HCT116 (cell line): ENCODE measurements at regions not wholly inside any gene's neighbourhood (a gene's known extent, or its start where the extent isn't known, plus 50 kb on each side); places are given as distances from the start of the nearest gene placed in this dataset.
A peak's percentile ranks its signal among the peaks of the same experiment; 100 is the strongest.

Experiments
- ATAC-seq: fragments of 200-7000 bp; cut with Tn5 transposase; 2 replicates; pipeline ENCODE4 v1.9.1; 2020; ENCODE audit warnings: mild to moderate bottlenecking, moderate library complexity
- BruUV-seq: library from RNA; stranded (reverse); fragments of 400-500 nt; replicated peaks from 2 replicates; lab custom pipeline; 2021; lab: Mats Ljungman, UMichigan
- CTCF ChIA-PET: fragments of 300-600 bp; sonication (Branson Sonifier 250); formaldehyde crosslinking; loops from one replicate; lab custom pipeline; 2021; ENCODE audit warnings: antibody characterized with exemption; lab: Charles Lee
- POLR2A ChIA-PET: fragments of 300-600, 350-600 bp; sonication (Branson Sonifier 250); formaldehyde crosslinking; loops from one replicate; lab custom pipeline; 2021; ENCODE audit warnings: antibody characterized with exemption; lab: Charles Lee
- RAD21 ChIA-PET, 2 experiments: fragments of 300-600 bp; sonication (Branson Sonifier 250); formaldehyde crosslinking; loops; one replicate each; lab custom pipeline; 2023; ENCODE audit warnings: low total read pairs in 2 of 2; ENCODE audit not compliant: uncharacterized antibody in 2 of 2, unreplicated experiment in 2 of 2, low non-redundant PET in 1 of 2; lab: Charles Lee
- DNase-seq: peaks from one replicate; pipeline ENCODE4 v3.0.0-alpha.2; 2010; ENCODE audit warnings: low read depth, low spot score
- H2AFZ ChIP-seq: fragments of 200-600 bp; shearing (Covaris generic), sonication (generic); 2 replicates; pipeline ENCODE4 v1.6.1; 2017; ENCODE audit warnings: low read depth, mixed run types, mixed read lengths, antibody characterized with exemption, low read length; ENCODE audit not compliant: poor library complexity, severe bottlenecking
- H3K27ac ChIP-seq: 2 replicates; pipeline ENCODE4 v1.5.1; 2012; ENCODE audit warnings: low read depth, low read length
- H3K27me3 ChIP-seq: fragments of 200-600 bp; sonication (generic); 2 replicates; pipeline ENCODE4 v1.6.1; 2016; ENCODE audit warnings: mixed run types, low read length, mixed read lengths; ENCODE audit not compliant: insufficient read depth
- H3K36me3 ChIP-seq, 2 experiments: fragments of 200-500 bp in 1 of 2; fragments of 200-600 bp in 1 of 2; sonication (Bioruptor generic) in 1 of 2; sonication (generic) in 1 of 2; 2 replicates each; pipeline versions ENCODE4 v1.5.1 to v1.6.1; 2014 to 2016; ENCODE audit warnings: low read length in 2 of 2, inconsistent platforms in 1 of 2, mixed read lengths in 1 of 2, mixed run types in 1 of 2; ENCODE audit not compliant: insufficient read depth in 2 of 2, control insufficient read depth in 1 of 2
- H3K4me1 ChIP-seq, 2 experiments: fragments of 200-600 bp in 1 of 2; sonication (generic) in 1 of 2; 2 replicates each; pipeline versions ENCODE4 v1.5.1 to v1.6.1; 2012 to 2017; ENCODE audit warnings: low read length in 2 of 2, inconsistent platforms in 1 of 2, mild to moderate bottlenecking in 1 of 2, mixed read lengths in 1 of 2, mixed run types in 1 of 2, moderate library complexity in 1 of 2; ENCODE audit not compliant: insufficient read depth in 2 of 2, control insufficient read depth in 1 of 2
- H3K4me2 ChIP-seq: fragments of 200-600 bp; sonication (generic); 2 replicates; pipeline ENCODE4 v1.6.1; 2017; ENCODE audit warnings: mixed run types, low read length, mixed read lengths
- H3K4me3 ChIP-seq, 2 experiments: fragments of 200-600 bp in 1 of 2; sonication (generic) in 1 of 2; replicated peaks in 1 of 2; 2 replicates each; pipeline ENCODE4 v1.5.1; 2011 to 2016; ENCODE audit warnings: low read length in 2 of 2, control low read depth in 1 of 2, low read depth in 1 of 2, mild to moderate bottlenecking in 1 of 2, mixed read lengths in 1 of 2, mixed run types in 1 of 2
- H3K79me2 ChIP-seq: fragments of 200-600 bp; sonication (generic); 2 replicates; pipeline ENCODE4 v1.6.1; 2017; ENCODE audit warnings: mild to moderate bottlenecking, mixed run types, low read length, moderate library complexity, mixed read lengths; ENCODE audit not compliant: insufficient read depth
- H3K9ac ChIP-seq: fragments of 200-600 bp; sonication (generic); 2 replicates; pipeline ENCODE4 v1.6.1; 2016; ENCODE audit warnings: low read length, mixed read lengths
- H3K9me2 ChIP-seq: fragments of 200-600 bp; sonication (generic), shearing (Covaris generic); 2 replicates; pipeline ENCODE4 v1.6.1; 2017; ENCODE audit warnings: mixed run types, mild to moderate bottlenecking, moderate library complexity; ENCODE audit not compliant: insufficient read depth
- H3K9me3 ChIP-seq, 2 experiments: fragments of 200-500 bp in 1 of 2; fragments of 200-600 bp in 1 of 2; sonication (Bioruptor generic) in 1 of 2; sonication (generic) in 1 of 2; 2 replicates each; pipeline ENCODE4 v1.6.1; 2014 to 2017; ENCODE audit warnings: low read length in 2 of 2, mixed read lengths in 2 of 2, inconsistent platforms in 1 of 2, low read depth in 1 of 2, mild to moderate bottlenecking in 1 of 2, mixed run types in 1 of 2, moderate library complexity in 1 of 2; ENCODE audit not compliant: control insufficient read depth in 1 of 2, insufficient read depth in 1 of 2
- H4K20me1 ChIP-seq: fragments of 200-600 bp; sonication (generic), shearing (Covaris generic); 2 replicates; pipeline ENCODE4 v1.6.1; 2017; ENCODE audit warnings: mixed run types, mild to moderate bottlenecking, moderate library complexity; ENCODE audit not compliant: insufficient read depth
- EGR1 ChIP-seq: IDR thresholded peaks from 2 replicates; pipeline ENCODE4 v1.6.1; 2012; ENCODE audit warnings: low read depth
- JUND ChIP-seq: IDR thresholded peaks from 2 replicates; pipeline ENCODE4 v1.6.1; 2012
- POLR2AphosphoS5 ChIP-seq: IDR thresholded peaks from 2 replicates; pipeline ENCODE4 v1.6.1; 2011; ENCODE audit warnings: mild to moderate bottlenecking, low read depth, low read length, moderate library complexity
- intact Hi-C: fragments of 100-400 bp; cut with micrococcal nuclease; formaldehyde crosslinking; loops from 2 replicates; pipeline ENCODE4 v1.10.0; 2022
- TF ChIP-seq, protein P1 (sequence below): IDR thresholded peaks from 2 replicates; pipeline ENCODE4 v1.6.1; 2012
- TF ChIP-seq, protein P2 (sequence below), 3 experiments: fragments of 200-600 bp in 1 of 3; sonication (generic) in 1 of 3; IDR thresholded peaks in 2 of 3; conservative IDR thresholded peaks in 1 of 3; 2 replicates each; pipeline ENCODE4 v1.5.1; 2012 to 2017; ENCODE audit warnings: low read depth in 2 of 3, low read length in 2 of 3, antibody characterized with exemption in 1 of 3, borderline replicate concordance in 1 of 3, control low read depth in 1 of 3, mild to moderate bottlenecking in 1 of 3, mixed read lengths in 1 of 3, mixed run types in 1 of 3, moderate library complexity in 1 of 3; ENCODE audit not compliant: insufficient read depth in 1 of 3
- TF ChIP-seq, protein P3 (sequence below): IDR thresholded peaks from 2 replicates; pipeline ENCODE4 v1.6.1; 2012

DNA sequence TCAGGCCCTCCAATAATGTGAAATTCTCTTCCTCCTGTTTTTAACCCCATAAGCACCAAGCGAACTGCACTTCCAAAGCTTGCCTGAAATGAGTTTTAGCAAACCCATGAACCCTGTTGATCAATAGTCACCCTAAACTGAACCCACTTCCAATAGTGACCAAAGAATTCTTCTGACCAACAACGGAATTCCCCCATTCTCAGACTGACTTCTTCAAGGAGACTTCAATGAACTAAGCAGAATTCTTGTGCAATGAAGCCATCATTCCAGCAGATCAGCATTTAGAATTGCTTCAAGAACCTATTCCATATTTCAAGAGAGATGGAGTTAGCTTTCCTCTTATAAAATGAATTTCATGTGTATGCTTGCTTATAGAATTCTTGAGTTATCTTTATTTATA, 176.9 kb upstream of the FN1 start:
- no peaks in the 10 kb centered on the region for H3K9me3 ChIP-seq
- DNase-seq (no peak), ATAC-seq (no peak)
- H3K27me3 ChIP-seq, result no peaks in the 10 kb centered on the region
- BruUV-seq, result no TSS peak
- no peaks in the 10 kb centered on the region for H3K9me2 ChIP-seq
- no peak overlapping the region for H3K4me3 ChIP-seq
- no peaks in the 10 kb centered on the region for H4K20me1 ChIP-seq
- H3K79me2 ChIP-seq, result no peaks in the 10 kb centered on the region
- no peak overlapping the region for H2AFZ ChIP-seq
- intact Hi-C loops, result no loop called here
- no peaks in the 10 kb centered on the region for H3K4me1 ChIP-seq
- TF ChIP-seq, protein P1, sequence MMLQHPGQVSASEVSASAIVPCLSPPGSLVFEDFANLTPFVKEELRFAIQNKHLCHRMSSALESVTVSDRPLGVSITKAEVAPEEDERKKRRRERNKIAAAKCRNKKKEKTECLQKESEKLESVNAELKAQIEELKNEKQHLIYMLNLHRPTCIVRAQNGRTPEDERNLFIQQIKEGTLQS, result no peak
- RAD21 ChIA-PET, result no interaction called here
- no peak overlapping the region for H3K9ac ChIP-seq
- CTCF ChIA-PET, result no interaction called here
- POLR2A ChIA-PET, result no interaction called here
- H3K36me3 ChIP-seq, result no peaks in the 10 kb centered on the region
- no peak overlapping the region for H3K4me2 ChIP-seq
- H3K27ac ChIP-seq, result no peak overlapping the region

DNA sequence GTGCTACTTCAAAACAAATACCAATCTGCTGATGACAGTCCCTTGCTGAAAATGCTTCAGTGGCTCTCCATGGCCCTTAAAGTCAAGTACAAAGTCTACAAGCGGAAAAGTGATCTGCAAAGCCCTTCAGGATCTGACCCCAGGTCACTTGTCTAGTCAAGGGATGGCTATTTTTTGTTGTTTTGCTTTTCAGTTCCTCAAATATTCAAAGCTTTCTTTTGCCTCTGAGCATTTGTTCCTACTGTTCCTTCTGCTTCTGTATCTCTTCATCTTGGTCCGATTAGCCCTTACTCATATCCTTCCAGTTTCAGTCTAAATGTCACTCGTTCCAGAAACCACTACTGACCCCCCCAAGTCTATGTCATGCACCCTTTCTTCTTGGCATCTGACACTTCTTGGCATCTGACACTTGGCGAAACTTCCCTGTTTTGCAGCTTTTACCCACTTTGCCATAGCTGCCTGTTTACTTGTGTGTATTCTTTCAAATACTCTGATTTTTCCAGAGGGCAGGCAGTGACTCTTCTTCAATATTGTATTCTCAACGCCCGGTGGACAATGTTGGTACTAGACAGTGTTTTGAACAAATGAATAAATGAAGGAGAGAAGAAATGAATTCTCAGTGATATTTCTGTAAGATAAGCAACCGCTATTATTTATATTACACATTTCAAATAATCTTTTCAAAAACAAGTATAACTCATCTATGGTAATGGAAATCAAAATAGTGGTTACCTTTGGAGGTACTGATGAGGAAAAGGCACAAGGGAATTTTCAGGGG, 175.9 kb upstream of the FN1 start:
- ATAC-seq, result no peak
- H2AFZ ChIP-seq, result no peak overlapping the region
- H3K4me3 ChIP-seq, result no peak overlapping the region
- no peak overlapping the region for H3K4me2 ChIP-seq
- no peaks in the 10 kb centered on the region for H3K27me3 ChIP-seq
- H4K20me1 ChIP-seq, result no peaks in the 10 kb centered on the region
- no peak overlapping the region for H3K27ac ChIP-seq
- TF ChIP-seq JUND (no peak), EGR1 (no peak), POLR2AphosphoS5 (no peak)
- TF ChIP-seq, protein P2, sequence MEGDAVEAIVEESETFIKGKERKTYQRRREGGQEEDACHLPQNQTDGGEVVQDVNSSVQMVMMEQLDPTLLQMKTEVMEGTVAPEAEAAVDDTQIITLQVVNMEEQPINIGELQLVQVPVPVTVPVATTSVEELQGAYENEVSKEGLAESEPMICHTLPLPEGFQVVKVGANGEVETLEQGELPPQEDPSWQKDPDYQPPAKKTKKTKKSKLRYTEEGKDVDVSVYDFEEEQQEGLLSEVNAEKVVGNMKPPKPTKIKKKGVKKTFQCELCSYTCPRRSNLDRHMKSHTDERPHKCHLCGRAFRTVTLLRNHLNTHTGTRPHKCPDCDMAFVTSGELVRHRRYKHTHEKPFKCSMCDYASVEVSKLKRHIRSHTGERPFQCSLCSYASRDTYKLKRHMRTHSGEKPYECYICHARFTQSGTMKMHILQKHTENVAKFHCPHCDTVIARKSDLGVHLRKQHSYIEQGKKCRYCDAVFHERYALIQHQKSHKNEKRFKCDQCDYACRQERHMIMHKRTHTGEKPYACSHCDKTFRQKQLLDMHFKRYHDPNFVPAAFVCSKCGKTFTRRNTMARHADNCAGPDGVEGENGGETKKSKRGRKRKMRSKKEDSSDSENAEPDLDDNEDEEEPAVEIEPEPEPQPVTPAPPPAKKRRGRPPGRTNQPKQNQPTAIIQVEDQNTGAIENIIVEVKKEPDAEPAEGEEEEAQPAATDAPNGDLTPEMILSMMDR (IDR thresholded peaks at IDR 0.05 in 2 of 3, conservative IDR thresholded peaks at IDR 0.05 in 1 of 3; ENCODE audit: borderline replicate concordance in 1 of 3, insufficient read depth in 1 of 3, low read depth in 2 of 3, low read length in 2 of 3), result 0 out of 6 replicates have a peak, but pooled peaks of 1 of the 3 experiments have one; percentile 14
- TF ChIP-seq, protein P3, sequence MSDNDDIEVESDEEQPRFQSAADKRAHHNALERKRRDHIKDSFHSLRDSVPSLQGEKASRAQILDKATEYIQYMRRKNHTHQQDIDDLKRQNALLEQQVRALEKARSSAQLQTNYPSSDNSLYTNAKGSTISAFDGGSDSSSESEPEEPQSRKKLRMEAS, result no peak
- RAD21 ChIA-PET, result no interaction called here
- H3K9me2 ChIP-seq, result no peaks in the 10 kb centered on the region
- POLR2A ChIA-PET, result no interaction called here
- no peak for DNase-seq
- CTCF ChIA-PET, result no interaction called here
- no peak overlapping the region for H3K9ac ChIP-seq
- H3K9me3 ChIP-seq, result no peaks in the 10 kb centered on the region
- intact Hi-C loops, result no loop called here
- no TSS peak for BruUV-seq
- no peaks in the 10 kb centered on the region for H3K36me3 ChIP-seq
- no peaks in the 10 kb centered on the region for H3K79me2 ChIP-seq
- H3K4me1 ChIP-seq, result no peaks in the 10 kb centered on the region
